GM12878 (cell line): ENCODE measurements at regions not wholly inside any gene's neighbourhood (a gene's known extent, or its start where the extent isn't known, plus 50 kb on each side); places are given as distances from the start of the nearest gene placed in this dataset.

Experiments used
- ATF3 ChIP-seq: IDR thresholded peaks from 2 replicates; pipeline ENCODE4 v1.6.1; 2011; ENCODE audit warnings: low read depth, mild to moderate bottlenecking, low read length, moderate library complexity, borderline replicate concordance; ENCODE audit errors: extremely low read depth
- ATF7 ChIP-seq: fragments of 450-650 bp; IDR thresholded peaks from 2 replicates; pipeline ENCODE4 v1.6.1; 2016; ENCODE audit warnings: low read depth, mild to moderate bottlenecking
- BRCA1 ChIP-seq: IDR thresholded peaks from 2 replicates; pipeline ENCODE4 v1.6.1; 2011; ENCODE audit warnings: low read depth, low read length, improper control_type of control experiment
- CBFB ChIP-seq: IDR thresholded peaks from 2 replicates; pipeline ENCODE4 v1.6.1; 2016; ENCODE audit warnings: antibody characterized with exemption, low read depth
- CTCF ChIP-seq, 3 experiments: IDR thresholded peaks in 2 of 3; conservative IDR thresholded peaks in 1 of 3; 2 replicates each; pipeline ENCODE4 v1.5.1; 2011; ENCODE audit warnings: low read depth in 3 of 3, low read length in 3 of 3, mild to moderate bottlenecking in 3 of 3, control low read depth in 2 of 3, moderate library complexity in 2 of 3, inconsistent platforms in 1 of 3, mixed read lengths in 1 of 3; ENCODE audit not compliant: control insufficient read depth in 2 of 3, insufficient read depth in 1 of 3; ENCODE audit errors: extremely low read depth in 1 of 3
- KDM1A ChIP-seq: fragments of 200-600 bp; sonication (generic); IDR thresholded peaks from 2 replicates; pipeline ENCODE4 v1.6.1; 2016; ENCODE audit warnings: borderline replicate concordance
- MAX ChIP-seq: IDR thresholded peaks from 2 replicates; pipeline ENCODE4 v1.6.1; 2012; ENCODE audit warnings: low read depth, low read length, improper control_type of control experiment
- SPI1 ChIP-seq: IDR thresholded peaks from 2 replicates; pipeline ENCODE4 v1.6.1; 2011; ENCODE audit warnings: low read depth, mild to moderate bottlenecking, low read length, moderate library complexity, borderline replicate concordance; ENCODE audit not compliant: insufficient read depth
- SUZ12 ChIP-seq: fragments of 200-600 bp; sonication (generic); IDR thresholded peaks from one replicate; pipeline ENCODE4 v1.6.1; 2018; ENCODE audit warnings: antibody characterized with exemption, mild to moderate bottlenecking; ENCODE audit not compliant: unreplicated experiment
- TAF1 ChIP-seq: IDR thresholded peaks from 2 replicates; pipeline ENCODE4 v1.6.1; 2011; ENCODE audit warnings: mild to moderate bottlenecking, low read depth, low read length, borderline replicate concordance
- TARDBP ChIP-seq: IDR thresholded peaks from 2 replicates; pipeline ENCODE4 v1.6.1; 2016; ENCODE audit warnings: borderline replicate concordance
- USF2 ChIP-seq: IDR thresholded peaks from 2 replicates; pipeline ENCODE4 v1.6.1; 2011; ENCODE audit warnings: low read depth, low read length, improper control_type of control experiment, borderline replicate concordance
- ZZZ3 ChIP-seq: IDR thresholded peaks from 2 replicates; pipeline ENCODE4 v1.6.1; 2011; ENCODE audit warnings: low read depth; ENCODE audit not compliant: control insufficient read depth, insufficient read length

- TF ChIP-seq ZZZ3 (no peak), ATF3 (no peak), ATF7 (no peak), SPI1 (no peak), MAX (no peak), KDM1A (no peak), SUZ12 (no peak), CBFB (no peak), CTCF (IDR thresholded peaks at IDR 0.05 in 2 of 3, conservative IDR thresholded peaks at IDR 0.05 in 1 of 3; ENCODE audit: control insufficient read depth in 2 of 3, extremely low read depth in 1 of 3, insufficient read depth in 1 of 3, low read depth in 3 of 3, low read length in 3 of 3) (no peak), BRCA1 (no peak), TAF1 (no peak), USF2 (no peak), TARDBP (no peak)
Measured at GRCh38 chr3:135532021-135532420, 433.5 kb upstream of the PPP2R3A start.
